WTC11 (cell line): ENCODE measurements at regions not wholly inside any gene's neighbourhood (a gene's known extent, or its start where the extent isn't known, plus 50 kb on each side); places are given as distances from the start of the nearest gene placed in this dataset.

ENCODE experiments used
- AFF4 ChIP-seq: sonication (generic); formaldehyde crosslinking; IDR thresholded peaks from 2 replicates; pipeline ENCODE4 v1.8.1; 2023; ENCODE audit warnings: mild to moderate bottlenecking, missing genetic modification reagents, borderline replicate concordance
- ATF1 ChIP-seq: sonication (generic); formaldehyde crosslinking; IDR thresholded peaks from 2 replicates; pipeline ENCODE4 v1.8.1; 2023; ENCODE audit warnings: mild to moderate bottlenecking, moderate library complexity, missing genetic modification reagents
- ELF4 ChIP-seq: sonication (generic); formaldehyde crosslinking; IDR thresholded peaks from 2 replicates; pipeline ENCODE4 v1.8.1; 2022; ENCODE audit warnings: low read depth, mild to moderate bottlenecking, moderate library complexity, missing genetic modification reagents
- NR1H2 ChIP-seq: sonication (generic); formaldehyde crosslinking; IDR thresholded peaks from 2 replicates; pipeline ENCODE4 v1.9.0; 2021; ENCODE audit warnings: mild to moderate bottlenecking, moderate library complexity, missing genetic modification reagents
- TCF7 ChIP-seq: sonication (generic); formaldehyde crosslinking; IDR thresholded peaks from 2 replicates; pipeline ENCODE4 v1.8.0; 2022; ENCODE audit warnings: mild to moderate bottlenecking, low read depth, missing genetic modification reagents, moderate library complexity
- TEAD4 ChIP-seq: sonication (generic); formaldehyde crosslinking; IDR thresholded peaks from 2 replicates; pipeline ENCODE4 v1.8.0; 2022; ENCODE audit warnings: mild to moderate bottlenecking, missing genetic modification reagents
- TF ChIP-seq, protein P1 (sequence below): fragments of 200-600 bp; IDR thresholded peaks from 2 replicates; pipeline ENCODE4 v1.8.0; 2022; ENCODE audit warnings: antibody characterized with exemption

- TF ChIP-seq ELF4 (CRISPR knock-in tag) (no peak), AFF4 (no peak), ATF1 (CRISPR knock-in tag) (no peak), TEAD4 (CRISPR knock-in tag) (no peak), NR1H2 (CRISPR knock-in tag) (no peak), TCF7 (CRISPR knock-in tag) (no peak)
- TF ChIP-seq, protein P1, sequence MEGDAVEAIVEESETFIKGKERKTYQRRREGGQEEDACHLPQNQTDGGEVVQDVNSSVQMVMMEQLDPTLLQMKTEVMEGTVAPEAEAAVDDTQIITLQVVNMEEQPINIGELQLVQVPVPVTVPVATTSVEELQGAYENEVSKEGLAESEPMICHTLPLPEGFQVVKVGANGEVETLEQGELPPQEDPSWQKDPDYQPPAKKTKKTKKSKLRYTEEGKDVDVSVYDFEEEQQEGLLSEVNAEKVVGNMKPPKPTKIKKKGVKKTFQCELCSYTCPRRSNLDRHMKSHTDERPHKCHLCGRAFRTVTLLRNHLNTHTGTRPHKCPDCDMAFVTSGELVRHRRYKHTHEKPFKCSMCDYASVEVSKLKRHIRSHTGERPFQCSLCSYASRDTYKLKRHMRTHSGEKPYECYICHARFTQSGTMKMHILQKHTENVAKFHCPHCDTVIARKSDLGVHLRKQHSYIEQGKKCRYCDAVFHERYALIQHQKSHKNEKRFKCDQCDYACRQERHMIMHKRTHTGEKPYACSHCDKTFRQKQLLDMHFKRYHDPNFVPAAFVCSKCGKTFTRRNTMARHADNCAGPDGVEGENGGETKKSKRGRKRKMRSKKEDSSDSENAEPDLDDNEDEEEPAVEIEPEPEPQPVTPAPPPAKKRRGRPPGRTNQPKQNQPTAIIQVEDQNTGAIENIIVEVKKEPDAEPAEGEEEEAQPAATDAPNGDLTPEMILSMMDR, result no peak
Measured at GRCh38 chr4:181860157-181860556, 383.0 kb upstream of the TENM3 start.
